Activated naive CD8-positive, alpha-beta T cell treated with anti-CD3 and anti-CD28 coated beads for 36 hours (primary cell): ENCODE measurements at regions not wholly inside any gene's neighbourhood (a gene's known extent, or its start where the extent isn't known, plus 50 kb on each side); places are given as distances from the start of the nearest gene placed in this dataset.
"Not testable (repeated sequence)": the region's sequence is repeated elsewhere in the genome, so short reads cannot be mapped to it uniquely, and the experiment has no call there.

Experiments
- DNase-seq: peaks from one replicate; pipeline ENCODE4 v3.0.0; 2021
- H3K27ac Mint-ChIP-seq: one replicate; pipeline ENCODE4 v1.8.0; 2022; ENCODE audit warnings: mild to moderate bottlenecking, moderate library complexity, mixed read lengths
- H3K27me3 Mint-ChIP-seq: one replicate; pipeline ENCODE4 v1.8.0; 2022; ENCODE audit warnings: mild to moderate bottlenecking, mixed read lengths
- H3K36me3 Mint-ChIP-seq: one replicate; pipeline ENCODE4 v1.8.0; 2021; ENCODE audit warnings: mild to moderate bottlenecking, mixed read lengths
- H3K4me1 Mint-ChIP-seq: one replicate; pipeline ENCODE4 v1.8.0; 2021; ENCODE audit warnings: mixed read lengths
- H3K4me3 Mint-ChIP-seq: one replicate; pipeline ENCODE4 v1.8.0; 2022; ENCODE audit warnings: mild to moderate bottlenecking, moderate library complexity, mixed read lengths
- H3K9me3 Mint-ChIP-seq: one replicate; pipeline ENCODE4 v1.8.0; 2022; ENCODE audit warnings: mixed read lengths

DNA sequence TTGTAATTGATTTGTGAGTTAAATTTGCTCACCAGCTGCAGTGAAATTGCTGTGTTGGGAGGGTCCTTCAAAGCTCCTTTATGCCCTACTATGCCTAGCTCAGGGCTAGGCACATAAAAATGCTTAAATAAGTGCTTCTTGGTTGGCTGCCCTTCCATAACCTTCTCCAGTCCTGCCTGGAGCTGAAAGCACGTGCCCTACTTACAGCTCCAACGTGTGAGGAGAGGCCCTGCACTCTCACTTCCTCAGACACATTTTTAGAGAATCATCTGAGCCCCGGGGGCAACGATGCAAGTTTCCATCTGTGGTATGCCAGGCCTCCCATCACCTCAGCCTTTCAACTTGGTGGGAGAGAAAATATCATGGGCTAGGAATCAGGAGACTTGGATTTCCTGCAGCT, 202.7 kb downstream of the BCL11A start:
- no peak overlapping the region for H3K27ac Mint-ChIP-seq
- DNase-seq, result no peak
- H3K36me3 Mint-ChIP-seq, result no peaks in the 10 kb centered on the region
- peaks cover 3% of the 10 kb centered on the region for H3K4me1 Mint-ChIP-seq
- peaks cover 13% of the 10 kb centered on the region for H3K27me3 Mint-ChIP-seq
- H3K9me3 Mint-ChIP-seq, result no peaks in the 10 kb centered on the region
- no peak overlapping the region for H3K4me3 Mint-ChIP-seq

- DNase-seq, result no peak
- no peaks in the 10 kb centered on the region for H3K9me3 Mint-ChIP-seq
- H3K4me1 Mint-ChIP-seq, result no peaks in the 10 kb centered on the region
- no peak overlapping the region for H3K4me3 Mint-ChIP-seq
- no peaks in the 10 kb centered on the region for H3K36me3 Mint-ChIP-seq
- H3K27ac Mint-ChIP-seq, result no peak overlapping the region
- H3K27me3 Mint-ChIP-seq, result peaks cover 14% of the 10 kb centered on the region
These were observed 205.7 kb downstream of the BCL11A start for GRCh38 chr2:60347781-60348180.

DNA sequence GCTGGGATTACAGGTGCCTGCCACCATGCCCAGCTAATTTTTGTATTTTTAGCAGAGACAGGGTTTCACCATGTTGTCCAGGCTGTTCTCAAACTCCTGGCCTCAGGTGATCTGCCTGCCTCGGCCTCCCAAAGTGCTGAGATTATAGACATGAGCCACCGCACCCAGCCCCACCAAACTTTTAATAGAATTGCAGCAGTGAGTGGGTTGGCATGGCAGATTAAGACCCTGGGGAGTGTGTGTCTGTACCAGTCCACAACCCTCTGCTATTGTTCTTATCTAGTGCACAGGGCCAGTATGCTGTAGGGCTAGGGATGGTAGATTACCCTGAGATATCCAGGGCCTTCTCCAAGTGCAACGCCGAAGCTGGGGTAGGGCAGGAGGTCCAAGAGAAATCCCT, 211.0 kb downstream of the BCL11A start:
- H3K9me3 Mint-ChIP-seq, H3K4me1 Mint-ChIP-seq, H3K4me3 Mint-ChIP-seq, H3K27ac Mint-ChIP-seq, H3K36me3 Mint-ChIP-seq, DNase-seq: not testable (repeated sequence)
- peaks cover 12% of the 10 kb centered on the region for H3K27me3 Mint-ChIP-seq

- H3K27me3 Mint-ChIP-seq, result peaks cover 8% of the 10 kb centered on the region
- H3K4me3 Mint-ChIP-seq, result no peak overlapping the region
- no peaks in the 10 kb centered on the region for H3K4me1 Mint-ChIP-seq
- H3K27ac Mint-ChIP-seq, result no peak overlapping the region
- H3K36me3 Mint-ChIP-seq, result no peaks in the 10 kb centered on the region
- DNase-seq, result no peak
- no peaks in the 10 kb centered on the region for H3K9me3 Mint-ChIP-seq
These were observed 212.3 kb downstream of the BCL11A start for GRCh38 chr2:60341151-60341550.

DNA sequence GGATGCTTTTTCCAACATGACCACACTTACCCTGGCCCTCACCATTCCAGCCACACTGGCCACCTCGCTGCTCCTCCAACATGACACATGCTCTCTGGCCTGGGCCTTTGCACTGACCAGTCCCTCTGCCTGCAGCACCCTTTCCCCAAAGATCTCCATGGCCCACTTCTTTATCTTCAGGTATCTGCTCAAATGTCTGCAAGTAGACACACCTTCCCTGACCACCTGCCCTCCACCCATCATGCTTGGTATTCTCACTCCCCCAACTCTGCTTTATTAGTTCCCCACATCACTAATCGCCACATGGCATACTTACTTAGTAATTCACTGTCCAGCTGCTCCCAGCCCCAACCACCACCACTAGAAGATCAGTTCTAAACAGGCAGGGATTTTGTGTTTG, 214.2 kb downstream of the BCL11A start:
- Mint-ChIP-seq H3K27ac (no peak overlapping the region), H3K36me3 (no peaks in the 10 kb centered on the region), H3K27me3 (peaks cover 4% of the 10 kb centered on the region), H3K4me1 (no peaks in the 10 kb centered on the region), H3K9me3 (no peaks in the 10 kb centered on the region), H3K4me3 (no peak overlapping the region)
- no peak for DNase-seq

GRCh38 chr2:60337142-60337497, 216.3 kb downstream of the BCL11A start:
- H3K27ac Mint-ChIP-seq, result no peak overlapping the region
- no peaks in the 10 kb centered on the region for H3K36me3 Mint-ChIP-seq
- no peak overlapping the region for H3K4me3 Mint-ChIP-seq
- DNase-seq, result no peak
- H3K4me1 Mint-ChIP-seq, result no peaks in the 10 kb centered on the region
- H3K27me3 Mint-ChIP-seq, result no peaks in the 10 kb centered on the region
- no peaks in the 10 kb centered on the region for H3K9me3 Mint-ChIP-seq

DNA sequence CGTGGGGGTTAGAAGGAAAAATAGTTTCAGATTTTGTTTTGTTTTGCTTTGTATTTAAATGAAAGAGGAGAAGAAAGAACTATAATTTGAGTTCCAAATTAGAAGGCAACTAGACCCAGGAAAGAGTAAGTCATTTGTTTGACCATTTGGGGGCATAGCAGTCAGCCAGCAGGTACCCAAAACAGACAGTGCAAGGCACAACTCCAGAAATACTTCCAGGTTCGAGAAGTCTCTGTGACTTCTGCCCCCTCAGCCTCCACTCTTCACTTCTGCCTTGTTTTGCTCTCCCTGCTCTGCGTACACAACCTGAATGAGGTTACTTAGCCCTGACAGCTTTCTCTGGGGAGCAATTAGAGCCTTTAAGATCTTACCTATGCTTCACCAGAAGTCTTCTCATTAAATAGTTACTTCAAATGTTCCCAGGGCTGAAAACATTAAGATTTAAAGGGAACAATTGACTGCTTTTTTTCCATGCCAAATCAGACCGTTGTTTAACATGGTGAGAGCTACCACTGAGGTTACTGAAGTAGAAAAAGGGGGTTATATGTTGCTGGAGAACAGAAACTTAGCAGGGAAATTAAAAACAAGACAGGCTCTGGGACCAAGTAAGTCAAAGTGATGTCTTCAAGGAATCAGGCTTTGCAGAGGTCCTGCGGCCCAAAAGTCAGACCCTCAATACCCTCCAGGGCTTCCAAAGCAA, 216.9 kb downstream of the BCL11A start:
- no peak overlapping the region for H3K4me3 Mint-ChIP-seq

DNA sequence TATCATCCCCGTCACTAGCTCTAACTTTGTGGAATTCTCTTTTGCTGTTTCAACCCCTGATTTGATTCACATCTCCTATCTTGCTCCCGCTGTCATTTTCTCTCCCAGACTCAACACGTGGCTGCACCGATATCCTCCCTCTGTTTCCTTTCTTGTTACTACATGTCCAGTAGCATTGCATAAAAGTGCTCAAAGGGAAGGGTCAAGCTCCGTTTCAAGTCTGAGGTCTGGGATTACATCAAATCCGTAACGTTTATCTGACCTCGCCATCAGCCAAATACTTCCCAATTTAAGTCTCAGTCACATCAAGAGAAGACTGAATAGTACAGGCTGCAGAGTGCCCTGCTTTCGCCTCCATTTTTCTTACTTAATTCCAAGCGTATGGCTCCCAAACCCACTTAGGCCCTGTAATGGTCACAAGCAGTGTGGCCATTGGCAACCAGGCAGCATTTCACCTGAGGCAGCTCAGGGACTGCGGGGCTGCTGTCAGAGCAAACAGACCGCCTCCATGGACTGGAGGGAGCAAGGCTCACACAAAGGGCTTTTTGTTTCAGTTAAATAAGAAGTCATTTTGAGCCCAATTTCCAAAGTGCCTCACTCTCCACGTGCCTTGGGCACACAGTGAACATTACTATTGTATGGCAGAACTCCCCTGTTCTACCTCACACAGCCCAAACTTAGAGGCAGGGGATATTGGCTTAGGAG, 217.8 kb downstream of the BCL11A start:
- H3K4me3 Mint-ChIP-seq, result no peak overlapping the region
- H3K9me3 Mint-ChIP-seq, result no peaks in the 10 kb centered on the region
- no peak for DNase-seq
- H3K27ac Mint-ChIP-seq, result no peak overlapping the region
- no peaks in the 10 kb centered on the region for H3K4me1 Mint-ChIP-seq
- no peaks in the 10 kb centered on the region for H3K36me3 Mint-ChIP-seq
- no peaks in the 10 kb centered on the region for H3K27me3 Mint-ChIP-seq

More for the DNA sequence above, 216.9 kb downstream of the BCL11A start:
- Mint-ChIP-seq H3K36me3 (no peaks in the 10 kb centered on the region), H3K27me3 (no peaks in the 10 kb centered on the region), H3K27ac (no peak overlapping the region), H3K9me3 (no peaks in the 10 kb centered on the region), H3K4me1 (no peaks in the 10 kb centered on the region)
- DNase-seq, result no peak

DNA sequence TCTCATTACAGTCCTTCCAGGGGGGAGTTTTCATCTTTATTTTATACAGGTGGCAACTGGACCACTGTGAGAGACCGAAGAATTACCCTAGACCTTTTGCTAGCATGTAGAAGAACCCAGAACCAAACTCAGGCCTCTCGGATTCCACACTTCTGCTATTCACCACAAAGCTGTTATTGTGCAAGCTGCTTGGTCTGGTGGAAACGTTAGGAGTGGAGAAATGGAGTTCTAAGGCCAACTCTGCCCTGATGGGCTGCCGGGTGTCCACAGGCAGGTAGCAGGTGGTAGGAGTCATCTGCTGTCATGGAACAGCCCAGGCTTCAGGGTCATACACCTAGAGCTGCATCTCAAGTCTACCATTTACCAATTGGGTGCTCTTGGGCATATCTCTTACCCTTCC, 218.8 kb downstream of the BCL11A start:
- Mint-ChIP-seq H3K36me3 (no peaks in the 10 kb centered on the region), H3K4me3 (no peak overlapping the region), H3K27ac (no peak overlapping the region), H3K4me1 (no peaks in the 10 kb centered on the region), H3K27me3 (no peaks in the 10 kb centered on the region), H3K9me3 (no peaks in the 10 kb centered on the region)
- no peak for DNase-seq

GRCh38 chr2:60333264-60333663, 220.2 kb downstream of the BCL11A start:
- no peak overlapping the region for H3K27ac Mint-ChIP-seq
- peaks cover 4% of the 10 kb centered on the region for H3K27me3 Mint-ChIP-seq
- no peaks in the 10 kb centered on the region for H3K4me1 Mint-ChIP-seq
- H3K36me3 Mint-ChIP-seq, result no peaks in the 10 kb centered on the region
- DNase-seq, result no peak
- no peak overlapping the region for H3K4me3 Mint-ChIP-seq
- H3K9me3 Mint-ChIP-seq, result no peaks in the 10 kb centered on the region

- Mint-ChIP-seq H3K27me3 (peaks cover 6% of the 10 kb centered on the region), H3K9me3 (peaks cover 2% of the 10 kb centered on the region), H3K27ac (no peak overlapping the region), H3K4me3 (no peak overlapping the region), H3K4me1 (no peaks in the 10 kb centered on the region), H3K36me3 (peaks cover 3% of the 10 kb centered on the region)
- no peak for DNase-seq
These were observed 222.2 kb downstream of the BCL11A start for GRCh38 chr2:60331115-60331809.

GRCh38 chr2:60329225-60329624, 224.2 kb downstream of the BCL11A start:
- Mint-ChIP-seq H3K4me1 (no peaks in the 10 kb centered on the region), H3K27ac (no peak overlapping the region), H3K36me3 (peaks cover 4% of the 10 kb centered on the region), H3K27me3 (peaks cover 6% of the 10 kb centered on the region), H3K4me3 (no peak overlapping the region), H3K9me3 (peaks cover 9% of the 10 kb centered on the region)
- no peak for DNase-seq

DNA sequence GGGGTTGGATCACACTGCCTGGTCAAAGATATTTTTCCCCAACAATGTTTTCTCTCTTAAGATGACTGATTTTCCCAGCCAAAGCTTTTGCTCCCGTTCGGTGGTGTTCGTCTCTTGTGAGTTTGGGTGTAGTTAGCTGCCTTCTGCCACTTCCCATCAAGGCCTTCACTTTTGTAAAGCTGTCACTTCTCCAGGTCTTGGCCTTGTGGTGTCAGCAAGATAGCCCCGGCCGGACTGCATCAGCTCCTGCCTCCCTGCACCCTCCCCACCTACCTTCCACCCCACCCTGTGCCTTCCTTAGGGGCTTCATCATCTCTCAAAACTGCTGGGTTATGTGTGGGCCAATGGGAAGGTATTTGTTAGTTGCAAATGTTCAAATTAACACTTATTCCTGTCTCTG, 228.9 kb downstream of the BCL11A start:
- DNase-seq, result no peak
- Mint-ChIP-seq H3K27ac (no peak overlapping the region), H3K36me3 (peaks cover 4% of the 10 kb centered on the region), H3K27me3 (peaks cover 6% of the 10 kb centered on the region), H3K9me3 (peaks cover 9% of the 10 kb centered on the region), H3K4me1 (no peaks in the 10 kb centered on the region), H3K4me3 (no peak overlapping the region)

- H3K9me3 Mint-ChIP-seq, result peaks cover 9% of the 10 kb centered on the region
- H3K4me3 Mint-ChIP-seq, result no peak overlapping the region
- peaks cover 5% of the 10 kb centered on the region for H3K27me3 Mint-ChIP-seq
- H3K4me1 Mint-ChIP-seq, result no peaks in the 10 kb centered on the region
- DNase-seq, result no peak
- H3K36me3 Mint-ChIP-seq, result peaks cover 4% of the 10 kb centered on the region
- no peak overlapping the region for H3K27ac Mint-ChIP-seq
These were observed 231.6 kb downstream of the BCL11A start for GRCh38 chr2:60321816-60322215.

GRCh38 chr2:60320724-60321123, 232.7 kb downstream of the BCL11A start:
- Mint-ChIP-seq H3K4me1 (no peaks in the 10 kb centered on the region), H3K27ac (no peak overlapping the region), H3K4me3 (no peak overlapping the region), H3K36me3 (no peaks in the 10 kb centered on the region), H3K27me3 (peaks cover 5% of the 10 kb centered on the region), H3K9me3 (peaks cover 4% of the 10 kb centered on the region)
- DNase-seq, result no peak
